ENCODE measurements at regions not wholly inside any gene's neighbourhood (a gene's known extent, or its start where the extent isn't known, plus 50 kb on each side); places are given as distances from the start of the nearest gene placed in this dataset.
A peak's percentile ranks its signal among the peaks of the same experiment; 100 is the strongest.

- H3K9ac ChIP-seq (ENCODE audit: insufficient read length, low read depth) = no peak overlapping the region
- DNase-seq (ENCODE audit: low read depth, low spot score) = no peak
Measured at GRCh38 chr3:84825817-84826216, 133.0 kb upstream of the CADM2 start.

GRCh38 chr3:84830476-84830875, 128.3 kb upstream of the CADM2 start:
- Histone ChIP-seq H3K27me3 (ENCODE audit: insufficient read depth, insufficient read length) (no peaks in the 10 kb centered on the region), H3K36me3 (ENCODE audit: insufficient read depth, insufficient read length, low read length) (no peaks in the 10 kb centered on the region), H3K9me3 (ENCODE audit: insufficient read depth, low read length) (peaks cover 15% of the 10 kb centered on the region; the same call in 1 of the 2 replicates), H3K4me1 (ENCODE audit: insufficient read depth, insufficient read length) (no peaks in the 10 kb centered on the region), H3K4me3 (ENCODE audit: insufficient read length, low read depth) (no peak overlapping the region), H3K9ac (ENCODE audit: insufficient read length, low read depth) (no peak overlapping the region)
- DNase-seq (ENCODE audit: low read depth, low spot score) = no peak
- TF ChIP-seq SUZ12 (IDR thresholded peaks at IDR 0.05; ENCODE audit: extremely low read depth, insufficient read depth, insufficient read length) = no peak
- no peak for TF ChIP-seq ZNF274 (IDR thresholded peaks at IDR 0.05; ENCODE audit: low read depth, low read length)
- no peak for TF ChIP-seq YY1 (IDR thresholded peaks at IDR 0.05; ENCODE audit: insufficient read depth, insufficient read length)

More at GRCh38 chr3:84825817-84826216, 133.0 kb upstream of the CADM2 start:
- Histone ChIP-seq H3K9me3 (ENCODE audit: insufficient read depth, low read length) (no peaks in the 10 kb centered on the region), H3K36me3 (ENCODE audit: insufficient read depth, insufficient read length, low read length) (no peaks in the 10 kb centered on the region), H3K27me3 (ENCODE audit: insufficient read depth, insufficient read length) (no peaks in the 10 kb centered on the region), H3K4me3 (ENCODE audit: insufficient read length, low read depth) (no peak overlapping the region), H3K4me1 (ENCODE audit: insufficient read depth, insufficient read length) (no peaks in the 10 kb centered on the region)
- TF ChIP-seq ZNF274 (IDR thresholded peaks at IDR 0.05; ENCODE audit: low read depth, low read length) (no peak), SUZ12 (IDR thresholded peaks at IDR 0.05; ENCODE audit: extremely low read depth, insufficient read depth, insufficient read length) (no peak), YY1 (IDR thresholded peaks at IDR 0.05; ENCODE audit: insufficient read depth, insufficient read length) (no peak)

GRCh38 chr3:84835366-84835765, 123.4 kb upstream of the CADM2 start:
- DNase-seq (ENCODE audit: low read depth, low spot score) = no peak
- H3K4me3 ChIP-seq (ENCODE audit: insufficient read length, low read depth) = no peak overlapping the region
- TF ChIP-seq YY1 (IDR thresholded peaks at IDR 0.05; ENCODE audit: insufficient read depth, insufficient read length) (no peak), SUZ12 (IDR thresholded peaks at IDR 0.05; ENCODE audit: extremely low read depth, insufficient read depth, insufficient read length) (no peak), ZNF274 (IDR thresholded peaks at IDR 0.05; ENCODE audit: low read depth, low read length) (no peak)
- no peak overlapping the region for H3K9ac ChIP-seq (ENCODE audit: insufficient read length, low read depth)
- H3K36me3 ChIP-seq (ENCODE audit: insufficient read depth, insufficient read length, low read length) = no peaks in the 10 kb centered on the region
- H3K27me3 ChIP-seq (ENCODE audit: insufficient read depth, insufficient read length) = no peaks in the 10 kb centered on the region
- H3K4me1 ChIP-seq (ENCODE audit: insufficient read depth, insufficient read length) = no peaks in the 10 kb centered on the region
- H3K9me3 ChIP-seq (ENCODE audit: insufficient read depth, low read length) = peaks cover 15% of the 10 kb centered on the region; the same call in 1 of the 2 replicates

- H3K27me3 ChIP-seq (ENCODE audit: insufficient read depth, insufficient read length) = no peaks in the 10 kb centered on the region
- no peak for TF ChIP-seq SUZ12 (IDR thresholded peaks at IDR 0.05; ENCODE audit: extremely low read depth, insufficient read depth, insufficient read length)
- TF ChIP-seq ZNF274 (IDR thresholded peaks at IDR 0.05; ENCODE audit: low read depth, low read length) = no peak
- no peak for TF ChIP-seq YY1 (IDR thresholded peaks at IDR 0.05; ENCODE audit: insufficient read depth, insufficient read length)
- H3K9me3 ChIP-seq (ENCODE audit: insufficient read depth, low read length) = peaks cover 15% of the 10 kb centered on the region; the same call in 1 of the 2 replicates
- no peaks in the 10 kb centered on the region for H3K36me3 ChIP-seq (ENCODE audit: insufficient read depth, insufficient read length, low read length)
- peak; percentile 93 for DNase-seq (ENCODE audit: low read depth, low spot score)
- no peaks in the 10 kb centered on the region for H3K4me1 ChIP-seq (ENCODE audit: insufficient read depth, insufficient read length)
- H3K4me3 ChIP-seq (ENCODE audit: insufficient read length, low read depth) = no peak overlapping the region
- H3K9ac ChIP-seq (ENCODE audit: insufficient read length, low read depth) = no peak overlapping the region
Measured at GRCh38 chr3:84836961-84837360, 121.8 kb upstream of the CADM2 start.

GRCh38 chr3:84877092-84877491, 81.7 kb upstream of the CADM2 start:
- TF ChIP-seq ZNF274 (IDR thresholded peaks at IDR 0.05; ENCODE audit: low read depth, low read length) (no peak), SUZ12 (IDR thresholded peaks at IDR 0.05; ENCODE audit: extremely low read depth, insufficient read depth, insufficient read length) (no peak), YY1 (IDR thresholded peaks at IDR 0.05; ENCODE audit: insufficient read depth, insufficient read length) (no peak)
- no peak for DNase-seq (ENCODE audit: low read depth, low spot score)
- Histone ChIP-seq H3K4me1 (ENCODE audit: insufficient read depth, insufficient read length) (no peaks in the 10 kb centered on the region), H3K36me3 (ENCODE audit: insufficient read depth, insufficient read length, low read length) (no peaks in the 10 kb centered on the region), H3K4me3 (ENCODE audit: insufficient read length, low read depth) (no peak overlapping the region), H3K9ac (ENCODE audit: insufficient read length, low read depth) (no peak overlapping the region), H3K9me3 (ENCODE audit: insufficient read depth, low read length) (peaks cover 9% of the 10 kb centered on the region; the same call in 1 of the 2 replicates), H3K27me3 (ENCODE audit: insufficient read depth, insufficient read length) (no peaks in the 10 kb centered on the region)

- DNase-seq (ENCODE audit: low read depth, low spot score) = no peak
- no peak for TF ChIP-seq ZNF274 (IDR thresholded peaks at IDR 0.05; ENCODE audit: low read depth, low read length)
- TF ChIP-seq YY1 (IDR thresholded peaks at IDR 0.05; ENCODE audit: insufficient read depth, insufficient read length) = no peak
- TF ChIP-seq SUZ12 (IDR thresholded peaks at IDR 0.05; ENCODE audit: extremely low read depth, insufficient read depth, insufficient read length) = no peak
- no peak overlapping the region for H3K9ac ChIP-seq (ENCODE audit: insufficient read length, low read depth)
Measured at GRCh38 chr3:84881288-84881687, 77.5 kb upstream of the CADM2 start.

GRCh38 chr3:84885199-84885882, 73.4 kb upstream of the CADM2 start:
- H3K27me3 ChIP-seq (ENCODE audit: insufficient read depth, insufficient read length) = no peaks in the 10 kb centered on the region
- no peak for TF ChIP-seq YY1 (IDR thresholded peaks at IDR 0.05; ENCODE audit: insufficient read depth, insufficient read length)
- TF ChIP-seq ZNF274 (IDR thresholded peaks at IDR 0.05; ENCODE audit: low read depth, low read length) = no peak
- TF ChIP-seq SUZ12 (IDR thresholded peaks at IDR 0.05; ENCODE audit: extremely low read depth, insufficient read depth, insufficient read length) = no peak
- no peak overlapping the region for H3K9ac ChIP-seq (ENCODE audit: insufficient read length, low read depth)
- no peaks in the 10 kb centered on the region for H3K9me3 ChIP-seq (ENCODE audit: insufficient read depth, low read length)
- no peaks in the 10 kb centered on the region for H3K36me3 ChIP-seq (ENCODE audit: insufficient read depth, insufficient read length, low read length)
- no peak overlapping the region for H3K4me3 ChIP-seq (ENCODE audit: insufficient read length, low read depth)
- H3K4me1 ChIP-seq (ENCODE audit: insufficient read depth, insufficient read length) = no peaks in the 10 kb centered on the region
- DNase-seq (ENCODE audit: low read depth, low spot score) = no peak

More at GRCh38 chr3:84881288-84881687, 77.5 kb upstream of the CADM2 start:
- Histone ChIP-seq H3K36me3 (ENCODE audit: insufficient read depth, insufficient read length, low read length) (no peaks in the 10 kb centered on the region), H3K27me3 (ENCODE audit: insufficient read depth, insufficient read length) (no peaks in the 10 kb centered on the region), H3K4me3 (ENCODE audit: insufficient read length, low read depth) (no peak overlapping the region), H3K9me3 (ENCODE audit: insufficient read depth, low read length) (peaks cover 4% of the 10 kb centered on the region; the same call in 1 of the 2 replicates), H3K4me1 (ENCODE audit: insufficient read depth, insufficient read length) (no peaks in the 10 kb centered on the region)
